Stimulated activated CD4-positive, alpha-beta T cell treated with anti-CD3 and anti-CD28 coated beads, TNF-alpha, amount 100 ng/mL, for 4 hours (primary cell): ENCODE measurements at regions not wholly inside any gene's neighbourhood (a gene's known extent, or its start where the extent isn't known, plus 50 kb on each side); places are given as distances from the start of the nearest gene placed in this dataset.

Source experiments
- DNase-seq, 3 experiments: peaks; one replicate each; pipeline ENCODE4 v3.0.0-alpha.2; 2020; ENCODE audit warnings: low read depth in 3 of 3

- DNase-seq: no peak
These were observed 91.2 kb upstream of the SPATA31C2 start for GRCh38 chr9:88229434-88229833.

DNA sequence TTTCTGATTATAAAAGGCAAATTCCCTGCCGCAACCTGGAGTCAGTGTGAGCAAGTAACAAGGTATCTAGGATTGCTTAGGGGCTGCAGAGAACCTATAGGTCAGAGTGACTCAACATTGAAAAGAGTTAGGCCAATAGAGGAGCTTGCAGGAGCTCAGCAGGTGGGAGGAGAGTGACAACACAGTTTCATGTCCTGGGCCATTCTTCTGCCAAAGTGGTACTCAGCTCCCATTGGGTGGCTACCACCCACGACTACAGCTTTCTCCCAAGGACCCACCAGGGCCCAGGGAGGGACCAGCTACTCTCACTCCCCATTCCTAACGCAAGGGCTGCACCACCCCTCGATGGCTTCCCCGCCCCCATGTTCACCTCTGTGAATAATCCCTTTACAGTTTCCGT lies 86.7 kb upstream of the SPATA31C2 start:
- no peak for DNase-seq

- no peak for DNase-seq
These were observed 82.8 kb upstream of the SPATA31C2 start for GRCh38 chr9:88221105-88221504.

- no peak for DNase-seq
These were observed 82.4 kb upstream of the SPATA31C2 start for GRCh38 chr9:88220652-88221051.

GRCh38 chr9:88219601-88220000 lies 81.3 kb upstream of the SPATA31C2 start:
- no peak for DNase-seq

GRCh38 chr9:88218726-88219125 lies 80.5 kb upstream of the SPATA31C2 start:
- no peak for DNase-seq

DNA sequence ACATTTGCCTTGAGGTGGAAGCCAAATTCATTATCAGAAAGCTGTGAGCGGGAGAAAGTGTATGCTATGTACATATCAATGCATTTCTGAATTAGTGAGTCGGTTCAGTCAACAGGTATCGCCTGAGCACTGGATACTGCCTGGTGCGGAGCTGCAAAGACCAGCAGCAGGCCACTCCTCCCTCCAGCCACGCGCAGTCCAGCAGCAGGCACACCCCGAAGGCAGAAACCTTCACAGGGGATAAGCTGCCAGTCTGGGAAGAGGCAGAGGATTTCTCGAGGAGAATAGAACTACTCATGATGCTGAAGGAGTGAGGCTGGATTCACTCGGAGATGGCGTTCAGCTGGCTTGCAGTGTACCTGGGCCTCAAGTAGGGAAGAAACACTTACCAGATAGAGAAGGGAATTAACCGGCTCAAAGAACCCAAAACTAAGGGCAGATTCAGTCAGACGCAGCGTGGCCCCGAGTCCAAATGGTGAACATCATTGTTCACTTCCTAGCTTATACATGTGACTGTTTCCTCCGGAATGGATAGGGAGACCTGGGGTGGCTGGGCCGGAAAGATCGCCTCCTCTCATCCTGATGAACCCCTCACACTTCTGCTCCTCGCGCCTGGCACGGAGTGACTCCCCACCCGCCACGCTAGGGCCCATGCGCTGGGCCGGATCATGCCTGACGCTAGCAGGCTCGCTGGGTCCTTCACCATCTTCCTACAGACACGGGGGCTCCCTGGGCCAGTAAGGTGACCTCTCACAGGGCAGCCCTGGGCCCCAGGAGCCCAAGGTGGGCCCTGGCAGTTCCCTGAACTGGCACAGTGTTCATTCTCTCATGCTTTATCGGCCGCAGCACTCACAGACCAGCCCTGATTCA lies 78.1 kb upstream of the SPATA31C2 start:
- no peak for DNase-seq

DNA sequence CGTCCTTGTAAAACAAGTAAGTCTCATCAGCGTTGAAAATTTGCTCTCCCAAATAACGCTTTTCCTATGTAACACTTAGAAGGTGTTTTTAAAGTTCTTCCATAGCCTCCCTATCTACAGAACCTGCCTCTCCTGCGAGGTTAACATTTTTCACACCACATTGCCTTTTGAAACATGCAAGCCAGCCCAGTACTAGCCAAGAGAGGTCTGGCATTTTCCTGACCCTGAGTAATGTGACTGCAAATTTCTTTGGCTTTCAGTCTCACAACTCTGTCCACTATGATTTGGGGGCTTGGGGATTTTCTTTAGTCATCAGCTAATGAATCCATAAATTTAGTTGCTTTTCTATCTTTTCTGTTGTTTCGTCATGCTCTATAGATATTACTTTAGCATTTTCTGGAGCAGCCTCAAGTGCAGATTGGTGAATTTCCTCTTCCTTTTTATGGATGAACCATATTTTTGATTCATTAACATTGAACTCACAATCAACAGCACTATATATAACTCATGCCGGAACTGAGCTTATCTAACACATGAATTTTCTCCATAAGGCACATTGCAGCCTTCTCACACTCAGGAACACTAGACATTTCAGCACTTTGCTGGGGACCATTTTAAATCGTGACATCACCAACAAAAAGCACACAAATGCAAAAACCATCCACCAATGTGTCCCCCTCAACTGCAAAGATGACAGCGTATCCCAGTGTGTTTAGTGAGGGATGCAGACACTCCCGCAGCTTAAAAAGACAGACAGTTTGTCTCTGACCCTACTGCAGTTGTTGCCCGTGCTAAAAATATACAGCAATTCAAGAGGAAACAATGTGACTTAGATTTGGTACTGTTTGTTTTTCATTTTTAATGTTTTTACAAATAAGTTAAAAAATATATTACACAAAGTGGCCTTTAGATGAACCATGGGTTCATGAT lies 77.2 kb upstream of the SPATA31C2 start:
- no peak for DNase-seq

DNA sequence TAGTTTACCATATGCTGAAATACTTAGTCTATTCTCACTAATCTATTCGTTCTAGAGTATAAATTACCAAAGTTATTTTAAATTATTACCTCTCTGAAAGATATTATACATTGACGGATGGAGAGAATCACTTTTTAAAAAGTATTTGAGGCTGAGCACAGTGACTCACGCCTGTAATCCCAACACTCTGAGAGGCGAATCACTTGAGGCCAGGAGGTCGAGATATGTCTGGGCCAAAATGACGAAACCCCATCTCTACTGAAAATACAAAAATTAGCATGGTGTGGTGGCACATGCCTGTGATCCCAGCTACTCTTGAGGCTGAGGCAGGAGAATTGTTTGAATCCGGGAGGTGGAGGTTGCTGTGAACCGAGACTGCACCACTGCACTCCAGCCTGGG lies 64.0 kb upstream of the SPATA31C2 start:
- DNase-seq: no peak

DNA sequence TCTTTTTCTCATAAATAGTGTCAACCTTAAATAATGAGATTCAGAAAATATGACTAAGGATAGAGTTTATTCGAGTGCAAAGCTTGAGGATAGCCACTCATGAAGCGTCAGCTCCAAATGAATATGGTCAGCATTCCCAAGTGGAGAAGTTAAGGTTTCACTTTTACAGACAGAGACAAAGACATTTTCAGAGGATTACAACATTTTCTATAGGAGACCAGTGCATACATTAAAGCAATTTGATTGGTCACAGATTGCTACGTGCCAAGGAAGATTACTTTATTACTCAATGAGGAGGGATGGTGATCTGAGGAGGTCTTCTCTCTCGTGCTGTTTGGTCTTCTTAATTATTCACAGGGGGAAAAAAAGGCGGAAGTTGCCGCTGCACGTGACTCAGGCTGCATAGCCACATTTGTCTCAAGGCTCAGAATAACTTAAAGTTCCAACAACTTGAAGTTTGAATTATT lies 60.1 kb upstream of the SPATA31C2 start:
- no peak for DNase-seq

- no peak for DNase-seq
These were observed 59.6 kb upstream of the SPATA31C2 start for GRCh38 chr9:88197781-88198340.

DNA sequence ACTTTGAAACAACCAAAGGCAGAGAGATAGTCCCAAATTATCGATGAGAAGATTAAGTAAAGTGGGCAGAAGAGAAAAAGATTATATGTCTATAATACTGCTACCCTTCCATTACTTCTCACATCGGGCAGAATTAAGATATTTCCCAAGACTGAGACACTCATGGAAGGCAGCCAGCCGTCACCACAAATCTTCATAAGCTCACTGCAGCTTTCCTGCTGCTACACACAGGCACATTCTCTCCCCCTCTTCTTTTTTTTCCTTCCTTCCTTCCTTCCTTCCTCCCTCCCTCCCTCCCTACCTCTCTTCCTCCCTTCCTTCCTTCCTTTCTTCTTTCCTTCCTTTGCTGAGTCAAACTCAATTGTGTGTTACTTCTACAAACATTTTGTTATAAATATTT lies 58.7 kb upstream of the SPATA31C2 start:
- DNase-seq: no peak

- DNase-seq: no peak
These were observed 58.0 kb upstream of the SPATA31C2 start for GRCh38 chr9:88196142-88196790.

GRCh38 chr9:88193766-88194165 lies 55.5 kb upstream of the SPATA31C2 start:
- DNase-seq: no peak

GRCh38 chr9:88191456-88191855 lies 53.2 kb upstream of the SPATA31C2 start:
- DNase-seq: no peak

DNA sequence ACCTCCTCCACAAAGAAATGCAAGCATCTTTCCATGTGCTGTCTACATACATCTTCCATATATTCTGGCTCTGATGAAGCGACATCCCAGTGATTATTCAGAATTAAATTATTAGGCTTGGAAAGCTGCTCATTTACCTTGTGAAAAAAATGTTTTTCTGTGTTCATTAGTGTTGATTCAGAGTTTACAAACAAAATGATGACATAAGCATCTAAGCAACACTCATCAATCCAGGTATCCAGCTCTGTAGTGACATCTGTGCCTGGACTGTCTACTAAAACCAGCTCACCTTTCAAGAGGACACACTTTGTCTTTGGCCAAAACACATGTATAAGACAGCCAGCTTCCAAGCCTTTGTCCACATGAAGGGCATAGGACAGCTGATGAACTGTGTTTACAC lies 51.1 kb upstream of the SPATA31C2 start:
- no peak for DNase-seq
